ENCODE measurements at regions not wholly inside any gene's neighbourhood (a gene's known extent, or its start where the extent isn't known, plus 50 kb on each side); places are given as distances from the start of the nearest gene placed in this dataset.

GRCh38 chr10:108836362-108836761, 1086.9 kb downstream of the XPNPEP1 start:
- DNase-seq (ENCODE audit: low read depth, low spot score): no peak
- H3K27ac ChIP-seq (ENCODE audit: low read depth, low read length): no peak overlapping the region
- no peak overlapping the region for H2AFZ ChIP-seq (ENCODE audit: low read depth, low read length, poor library complexity, severe bottlenecking)
- intact Hi-C loops (cut with micrococcal nuclease): no loop called here
- no peaks in the 10 kb centered on the region for H3K9me2 ChIP-seq (ENCODE audit: insufficient read depth)
- peaks cover 34 to 39% of the 10 kb centered on the region in 2 experiments; a peak in 3 of 4 replicates for H3K9me3 ChIP-seq (ENCODE audit: control insufficient read depth in 1 of 2, insufficient read depth in 1 of 2, low read depth in 1 of 2, low read length in 2 of 2)
- H3K36me3 ChIP-seq (ENCODE audit: control insufficient read depth in 1 of 2, insufficient read depth in 2 of 2, low read length in 2 of 2): no peaks in the 10 kb centered on the region
- no TSS peak for BruUV-seq (replicated peaks)
- H3K4me1 ChIP-seq (ENCODE audit: control insufficient read depth in 1 of 2, insufficient read depth in 2 of 2, low read length in 2 of 2): no peaks in the 10 kb centered on the region
- no peak overlapping the region for H3K4me3 ChIP-seq (replicated peaks in 1 of 2; ENCODE audit: low read depth in 1 of 2, low read length in 2 of 2)
- no peak overlapping the region for H3K4me2 ChIP-seq (ENCODE audit: low read length)
- H4K20me1 ChIP-seq (ENCODE audit: insufficient read depth): no peaks in the 10 kb centered on the region; the same call in 1 of the 2 replicates
- POLR2A ChIA-PET: no interaction called here
- ATAC-seq: no peak
- H3K79me2 ChIP-seq (ENCODE audit: insufficient read depth, low read length): no peaks in the 10 kb centered on the region
- CTCF ChIA-PET: no interaction called here
- H3K9ac ChIP-seq (ENCODE audit: low read length): no peak overlapping the region
- TF ChIP-seq CBX3 (IDR thresholded peaks at IDR 0.05; ENCODE audit: low read depth) (no peak), FOSL1 (IDR thresholded peaks at IDR 0.05; ENCODE audit: low read depth) (no peak), JUND (IDR thresholded peaks at IDR 0.05) (no peak), EZH2phosphoT487 (IDR thresholded peaks at IDR 0.05; ENCODE audit: borderline replicate concordance) (no peak), SP1 (IDR thresholded peaks at IDR 0.05; ENCODE audit: low read depth) (no peak), SIN3A (IDR thresholded peaks at IDR 0.05; ENCODE audit: low read depth) (no peak), TCF7L2 (IDR thresholded peaks at IDR 0.05; ENCODE audit: borderline replicate concordance, extremely low read depth, insufficient read depth, insufficient read length) (no peak), EGR1 (IDR thresholded peaks at IDR 0.05; ENCODE audit: low read depth) (no peak), POLR2AphosphoS5 (IDR thresholded peaks at IDR 0.05; ENCODE audit: low read depth, low read length) (no peak), ZNF274 (IDR thresholded peaks at IDR 0.05; ENCODE audit: low read depth, low read length) (no peak), REST (IDR thresholded peaks at IDR 0.05; ENCODE audit: low read depth) (no peak), YY1 (IDR thresholded peaks at IDR 0.05; ENCODE audit: extremely low read depth, insufficient replicate concordance, low read depth, low read length) (no peak)
- RAD21 ChIA-PET (ENCODE audit: low non-redundant PET in 1 of 2, low total read pairs in 2 of 2, uncharacterized antibody in 2 of 2, unreplicated experiment in 2 of 2): no interaction called here
- H3K27me3 ChIP-seq (ENCODE audit: insufficient read depth, low read length): no peaks in the 10 kb centered on the region

Measured in HCT116 (cell line).